Activated naive CD4-positive, alpha-beta T cell treated with anti-CD3 and anti-CD28 coated beads for 36 hours (primary cell): ENCODE measurements at regions not wholly inside any gene's neighbourhood (a gene's known extent, or its start where the extent isn't known, plus 50 kb on each side); places are given as distances from the start of the nearest gene placed in this dataset.

Experiments used
- CTCF ChIA-PET: fragments of 350-600 bp; sonication (Branson Sonifier 250); formaldehyde crosslinking; loops from one replicate; lab custom pipeline; 2021; ENCODE audit warnings: antibody characterized with exemption; lab: Charles Lee
- DNase-seq: peaks from one replicate; pipeline ENCODE4 v3.0.0-alpha.2; 2020
- H3K27ac Mint-ChIP-seq: one replicate; pipeline ENCODE4 v1.8.0; 2021; ENCODE audit warnings: mild to moderate bottlenecking, mixed read lengths
- H3K27me3 Mint-ChIP-seq: one replicate; pipeline ENCODE4 v1.8.0; 2021; ENCODE audit warnings: low read depth, mixed read lengths
- H3K36me3 Mint-ChIP-seq: one replicate; pipeline ENCODE4 v1.8.0; 2021; ENCODE audit warnings: low read depth, mixed read lengths
- H3K4me1 Mint-ChIP-seq: one replicate; pipeline ENCODE4 v1.8.0; 2021; ENCODE audit warnings: low read depth, mixed read lengths
- H3K4me3 Mint-ChIP-seq: one replicate; pipeline ENCODE4 v1.8.0; 2021; ENCODE audit warnings: mild to moderate bottlenecking, moderate library complexity, mixed read lengths
- H3K9me3 Mint-ChIP-seq: one replicate; pipeline ENCODE4 v1.8.0; 2021; ENCODE audit warnings: mixed read lengths
- intact Hi-C: fragments of 100-400 bp; cut with micrococcal nuclease; formaldehyde crosslinking; loops from one replicate; pipeline ENCODE4 v1.15.1; 2023

DNA sequence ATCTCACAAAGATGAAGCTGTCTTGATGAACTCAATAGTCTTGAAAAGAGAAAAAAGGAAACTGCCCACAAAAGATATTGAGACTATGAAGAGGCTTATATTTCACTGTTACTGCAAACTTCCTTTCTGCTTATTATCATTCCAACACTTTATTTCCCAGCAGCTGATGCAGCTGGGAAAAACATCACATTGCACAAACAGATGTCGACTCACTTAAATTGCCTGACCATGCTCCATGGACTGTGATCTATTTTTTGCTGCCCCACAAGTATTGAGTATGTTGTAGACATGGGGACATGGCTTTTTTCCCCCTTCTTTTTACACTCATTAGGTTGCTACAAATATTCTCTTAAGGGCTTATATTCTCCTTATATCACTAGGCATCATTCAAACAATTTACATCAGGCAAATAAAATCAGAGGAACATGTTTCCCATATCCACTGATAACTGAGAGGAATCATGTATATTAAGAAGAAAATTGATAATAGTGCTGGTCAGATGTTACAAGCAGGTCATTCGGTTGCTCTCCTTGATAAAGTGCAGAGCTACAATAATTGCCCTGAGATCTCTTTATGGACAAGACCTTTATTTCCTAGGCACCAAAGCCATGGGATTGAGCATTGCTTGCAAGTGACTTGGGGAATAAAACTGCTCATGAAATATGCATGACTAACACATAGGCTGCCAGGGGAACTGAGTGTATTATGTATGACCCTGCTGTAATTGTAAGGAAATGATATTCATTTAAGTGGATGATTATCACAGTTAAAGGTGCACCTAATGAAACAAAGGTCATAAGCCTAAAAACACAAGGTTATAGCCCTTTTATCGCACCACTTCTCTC lies 509.9 kb downstream of the ZNF608 start:
- intact Hi-C loops, result no loop called here
- Mint-ChIP-seq H3K36me3 (no peaks in the 10 kb centered on the region), H3K27ac (no peak overlapping the region), H3K9me3 (no peaks in the 10 kb centered on the region), H3K4me1 (no peaks in the 10 kb centered on the region), H3K4me3 (no peak overlapping the region), H3K27me3 (no peaks in the 10 kb centered on the region)
- CTCF ChIA-PET, result no interaction called here
- no peak for DNase-seq

DNA sequence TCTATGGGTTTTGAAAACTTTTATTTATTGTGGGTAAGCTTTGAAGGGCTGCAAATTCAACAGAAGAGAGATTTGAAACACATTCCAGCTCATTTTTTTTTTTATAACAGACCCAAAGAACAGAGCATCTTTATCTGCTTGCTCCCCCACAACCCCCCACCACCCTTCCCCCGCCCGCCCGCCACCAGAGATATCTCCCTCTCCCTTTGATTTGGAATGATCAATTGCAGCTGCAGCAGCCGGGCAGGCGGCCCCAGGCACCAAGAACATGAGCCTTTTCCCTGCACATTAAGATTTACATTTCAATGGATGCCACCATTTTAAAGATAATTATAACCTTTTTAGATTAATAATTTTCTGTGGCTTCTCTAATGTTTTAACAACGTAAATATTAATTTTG lies 510.9 kb downstream of the ZNF608 start:
- Mint-ChIP-seq H3K4me3 (no peak overlapping the region), H3K4me1 (no peaks in the 10 kb centered on the region), H3K9me3 (no peaks in the 10 kb centered on the region), H3K36me3 (no peaks in the 10 kb centered on the region), H3K27ac (no peak overlapping the region), H3K27me3 (no peaks in the 10 kb centered on the region)
- no peak for DNase-seq
- intact Hi-C loops, result no loop called here
- CTCF ChIA-PET, result no interaction called here

DNA sequence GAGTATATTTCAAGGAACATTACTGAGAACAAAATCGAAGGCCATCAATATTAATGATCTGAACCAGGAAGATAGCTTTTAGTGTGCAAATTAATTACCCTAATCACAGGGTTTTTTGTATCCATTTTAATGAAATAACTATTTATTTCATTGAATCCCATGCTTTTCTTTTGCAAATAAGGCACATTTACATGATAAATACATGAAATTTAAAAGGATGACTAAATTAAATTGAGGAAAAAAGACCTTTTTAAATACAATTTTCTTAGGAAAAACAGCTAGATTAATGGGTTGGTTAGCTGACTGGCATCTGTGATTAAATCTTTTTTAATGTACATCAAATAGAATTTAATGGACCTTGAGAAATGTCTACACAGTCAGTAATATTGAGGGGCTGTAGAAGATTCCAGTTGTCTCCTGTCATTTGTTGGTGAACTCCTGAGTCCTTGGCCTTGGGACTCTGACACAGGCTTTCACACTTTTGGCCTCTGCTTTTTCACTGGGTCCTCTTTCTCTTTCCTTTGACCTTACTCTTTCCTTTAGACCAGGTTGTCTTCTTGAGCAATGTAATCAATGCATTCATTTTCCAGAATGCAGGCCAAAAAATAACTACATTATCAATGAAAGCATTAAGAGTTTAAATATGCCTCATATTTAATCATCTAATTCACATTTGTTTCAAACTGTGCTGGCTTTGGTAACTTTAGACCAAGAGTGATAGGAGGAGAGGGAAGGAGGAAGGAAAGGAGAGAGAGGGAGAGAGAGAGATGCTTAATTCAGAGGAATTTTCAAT lies 511.5 kb downstream of the ZNF608 start:
- Mint-ChIP-seq H3K4me1 (no peaks in the 10 kb centered on the region), H3K27me3 (no peaks in the 10 kb centered on the region), H3K27ac (no peak overlapping the region), H3K36me3 (no peaks in the 10 kb centered on the region), H3K9me3 (no peaks in the 10 kb centered on the region), H3K4me3 (no peak overlapping the region)
- CTCF ChIA-PET, result no interaction called here
- intact Hi-C loops, result no loop called here
- no peak for DNase-seq

DNA sequence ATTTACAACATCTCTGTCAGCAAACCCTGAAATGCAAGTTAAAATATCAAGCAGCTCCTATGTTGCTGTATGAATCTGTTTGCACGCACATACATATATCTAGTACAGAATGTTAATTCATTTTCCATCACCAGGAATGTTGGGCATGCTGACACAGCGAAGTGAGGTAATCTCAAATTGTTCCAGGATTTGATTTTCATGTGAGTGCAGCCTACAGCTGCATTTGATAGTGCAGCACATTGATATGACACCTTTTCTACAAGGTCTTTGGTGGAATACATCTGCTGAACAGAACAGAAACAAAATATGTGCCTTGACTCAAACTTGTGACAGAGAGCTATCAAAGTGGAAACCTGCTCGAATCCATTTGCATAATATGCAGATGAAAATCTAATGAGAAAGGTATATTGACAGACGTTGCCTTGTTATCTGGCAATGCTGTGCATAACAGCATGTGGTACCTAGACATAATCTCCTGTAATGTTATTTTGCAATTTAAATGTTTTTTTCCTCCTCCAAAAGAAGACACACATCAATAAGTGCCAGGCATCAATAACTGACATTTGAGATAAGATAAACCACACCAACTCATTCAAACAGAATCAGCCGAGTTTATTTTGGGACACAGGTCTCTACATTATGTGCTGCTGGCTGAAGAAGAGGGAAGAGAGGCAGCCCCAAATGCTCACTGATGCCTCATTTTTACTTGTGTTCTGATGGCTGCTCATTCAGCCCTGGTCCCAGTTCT lies 512.2 kb downstream of the ZNF608 start:
- Mint-ChIP-seq H3K9me3 (no peaks in the 10 kb centered on the region), H3K27ac (no peak overlapping the region), H3K4me3 (no peak overlapping the region), H3K4me1 (no peaks in the 10 kb centered on the region), H3K36me3 (no peaks in the 10 kb centered on the region), H3K27me3 (no peaks in the 10 kb centered on the region)
- CTCF ChIA-PET, result no interaction called here
- intact Hi-C loops, result no loop called here
- DNase-seq, result no peak

DNA sequence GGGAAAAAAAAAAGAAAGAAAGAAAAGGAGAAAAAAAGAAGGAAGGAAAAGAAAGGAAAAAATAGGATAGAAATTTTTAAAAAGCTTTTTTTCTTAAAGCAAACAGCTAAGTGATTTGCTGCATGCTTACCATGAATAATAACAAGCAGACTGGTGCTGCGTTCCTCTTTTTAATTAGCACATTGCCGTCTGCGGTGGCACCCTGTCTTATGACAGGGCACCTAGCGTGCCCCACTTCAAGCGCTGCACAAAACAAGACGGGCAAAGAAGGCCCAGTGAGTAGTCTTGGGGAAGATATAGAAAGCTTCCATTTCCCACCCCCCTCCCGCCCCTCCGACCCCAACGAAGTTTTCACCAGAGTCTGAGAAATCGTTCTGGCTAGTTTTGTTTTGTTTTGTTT lies 513.9 kb downstream of the ZNF608 start:
- H3K4me1 Mint-ChIP-seq, result no peaks in the 10 kb centered on the region
- H3K27ac Mint-ChIP-seq, result no peak overlapping the region
- CTCF ChIA-PET, result no interaction called here
- no peaks in the 10 kb centered on the region for H3K27me3 Mint-ChIP-seq
- H3K9me3 Mint-ChIP-seq, result no peaks in the 10 kb centered on the region
- intact Hi-C loops, result no loop called here
- no peaks in the 10 kb centered on the region for H3K36me3 Mint-ChIP-seq
- DNase-seq, result no peak
- H3K4me3 Mint-ChIP-seq, result no peak overlapping the region

DNA sequence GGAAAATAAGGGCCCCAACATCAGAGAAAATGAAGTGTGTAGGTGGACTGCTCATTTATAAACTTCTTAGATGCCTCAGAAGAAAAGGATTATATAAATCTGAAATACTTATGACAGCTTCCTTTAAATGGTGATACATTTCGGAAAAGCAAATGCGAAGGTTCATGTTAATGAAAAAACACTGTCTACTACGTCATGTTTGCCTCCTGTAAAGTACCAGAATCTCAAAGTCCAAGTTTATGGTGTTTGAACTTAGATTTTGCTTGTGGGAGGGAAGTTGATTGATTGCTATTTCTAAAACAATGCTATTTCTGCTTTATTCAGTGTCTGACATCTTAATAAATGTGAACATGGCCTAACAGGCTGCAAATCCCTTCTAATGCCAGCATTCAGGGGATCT lies 514.6 kb downstream of the ZNF608 start:
- intact Hi-C loops, result no loop called here
- no peaks in the 10 kb centered on the region for H3K4me1 Mint-ChIP-seq
- no peak overlapping the region for H3K4me3 Mint-ChIP-seq
- no peak for DNase-seq
- H3K9me3 Mint-ChIP-seq, result no peaks in the 10 kb centered on the region
- no peaks in the 10 kb centered on the region for H3K36me3 Mint-ChIP-seq
- CTCF ChIA-PET, result no interaction called here
- H3K27me3 Mint-ChIP-seq, result no peaks in the 10 kb centered on the region
- no peak overlapping the region for H3K27ac Mint-ChIP-seq

DNA sequence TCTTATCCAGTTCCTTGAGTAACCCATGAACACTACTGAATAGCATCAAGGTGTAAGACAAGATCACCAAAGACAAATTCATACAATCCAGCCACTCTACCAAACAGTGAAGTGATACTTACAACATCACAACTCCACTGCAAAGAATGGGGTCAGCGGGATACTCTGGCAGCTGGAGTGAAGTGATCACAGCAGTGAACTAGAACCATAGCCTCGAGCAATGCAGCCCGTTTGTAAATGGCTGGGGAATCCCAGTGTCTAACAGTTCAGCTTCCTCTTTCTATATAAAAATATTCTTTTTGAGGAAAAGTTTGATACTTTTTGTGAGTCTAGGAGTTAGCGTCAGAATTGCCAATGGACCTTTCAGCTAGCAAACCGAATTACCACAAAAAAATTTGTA lies 515.2 kb downstream of the ZNF608 start:
- Mint-ChIP-seq H3K4me1 (no peaks in the 10 kb centered on the region), H3K9me3 (no peaks in the 10 kb centered on the region), H3K36me3 (no peaks in the 10 kb centered on the region), H3K27ac (no peak overlapping the region), H3K4me3 (no peak overlapping the region), H3K27me3 (no peaks in the 10 kb centered on the region)
- intact Hi-C loops, result no loop called here
- DNase-seq, result no peak
- CTCF ChIA-PET, result no interaction called here

DNA sequence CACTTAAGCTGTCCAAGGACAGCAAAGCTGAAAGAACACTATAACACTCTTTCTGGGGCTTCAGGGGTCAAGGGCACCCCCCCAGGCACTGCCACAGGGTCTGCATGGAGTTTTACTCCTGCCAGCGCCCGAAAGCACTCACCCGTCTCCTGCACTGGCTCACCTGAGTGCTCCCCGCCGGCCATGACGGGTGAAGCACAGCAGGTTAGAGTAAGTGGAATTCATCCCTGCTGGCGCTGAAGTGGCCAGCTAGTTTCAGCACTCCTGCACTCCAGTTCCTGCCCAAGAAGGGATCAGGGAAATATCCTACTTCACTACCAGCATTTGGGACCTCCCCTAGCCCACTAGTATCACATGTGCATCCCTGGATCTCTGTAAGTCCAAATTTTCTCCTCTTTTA lies 516.0 kb downstream of the ZNF608 start:
- Mint-ChIP-seq H3K9me3 (no peaks in the 10 kb centered on the region), H3K36me3 (no peaks in the 10 kb centered on the region), H3K27ac (no peak overlapping the region), H3K27me3 (no peaks in the 10 kb centered on the region), H3K4me3 (no peak overlapping the region), H3K4me1 (no peaks in the 10 kb centered on the region)
- DNase-seq, result no peak
- intact Hi-C loops, result no loop called here
- CTCF ChIA-PET, result no interaction called here

DNA sequence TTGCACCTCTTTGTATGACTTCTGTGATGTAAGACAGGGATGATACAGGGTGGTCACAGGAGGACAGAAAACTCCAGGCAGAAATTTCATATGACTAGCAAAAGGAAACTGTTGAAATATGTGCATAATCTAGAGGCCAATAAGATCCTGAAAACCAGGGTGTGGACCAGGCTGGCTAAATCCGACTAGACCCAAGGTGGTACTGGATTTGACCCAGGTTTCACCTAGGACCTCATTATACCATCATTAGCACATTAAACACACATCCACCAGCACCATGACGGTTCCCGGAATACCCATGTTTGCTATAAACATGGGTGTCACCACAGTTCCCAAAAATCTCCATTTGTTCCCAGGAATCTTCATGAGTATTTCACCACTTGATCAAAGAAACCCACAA lies 517.1 kb downstream of the ZNF608 start:
- no peak for DNase-seq
- intact Hi-C loops, result no loop called here
- no peaks in the 10 kb centered on the region for H3K9me3 Mint-ChIP-seq
- CTCF ChIA-PET, result no interaction called here
- H3K36me3 Mint-ChIP-seq, result no peaks in the 10 kb centered on the region
- no peak overlapping the region for H3K4me3 Mint-ChIP-seq
- no peaks in the 10 kb centered on the region for H3K4me1 Mint-ChIP-seq
- no peaks in the 10 kb centered on the region for H3K27me3 Mint-ChIP-seq
- H3K27ac Mint-ChIP-seq, result no peak overlapping the region

DNA sequence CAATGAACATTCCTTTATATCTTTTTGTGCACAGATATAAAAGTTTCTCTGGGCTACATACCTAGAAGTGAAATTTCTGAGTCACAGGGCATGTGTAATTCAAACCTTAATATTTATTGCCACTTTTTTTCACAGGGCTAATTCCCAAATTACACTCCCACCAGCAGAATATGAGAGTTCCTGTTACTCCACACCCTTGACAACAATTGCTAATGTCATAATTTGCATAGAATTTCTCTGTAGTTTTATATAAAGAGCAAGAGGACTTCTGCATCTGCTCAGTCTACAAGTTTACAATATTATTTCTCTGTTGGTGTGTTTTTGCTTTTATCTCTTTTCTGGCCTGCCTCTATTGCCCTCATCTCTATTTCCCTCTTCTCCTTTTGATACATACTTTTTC lies 518.5 kb downstream of the ZNF608 start:
- Mint-ChIP-seq H3K9me3 (no peaks in the 10 kb centered on the region), H3K4me3 (no peak overlapping the region), H3K27ac (no peak overlapping the region), H3K27me3 (no peaks in the 10 kb centered on the region), H3K4me1 (no peaks in the 10 kb centered on the region), H3K36me3 (no peaks in the 10 kb centered on the region)
- CTCF ChIA-PET, result no interaction called here
- intact Hi-C loops, result no loop called here
- DNase-seq, result no peak

DNA sequence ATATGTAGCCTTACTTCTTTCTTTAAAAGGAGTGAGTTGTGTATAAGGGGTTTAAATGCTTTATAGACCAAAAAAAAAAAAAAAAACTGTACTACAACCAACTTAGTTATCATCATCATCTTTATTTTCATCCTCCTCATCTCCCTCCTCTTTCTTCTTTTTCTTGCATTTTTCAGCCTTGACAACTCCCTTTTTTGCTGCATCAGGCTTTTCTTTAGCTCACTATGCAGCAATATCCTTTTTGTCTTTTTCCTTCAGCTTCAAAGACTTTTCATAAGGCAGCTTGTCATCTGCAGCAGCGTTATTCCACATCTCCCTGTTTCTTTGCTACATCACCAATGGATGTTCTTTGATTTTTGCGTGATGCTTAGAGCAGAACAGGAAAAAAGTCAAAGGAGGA lies 526.0 kb downstream of the ZNF608 start:
- Mint-ChIP-seq H3K36me3 (no peaks in the 10 kb centered on the region), H3K4me3 (no peak overlapping the region), H3K4me1 (no peaks in the 10 kb centered on the region), H3K27me3 (no peaks in the 10 kb centered on the region), H3K27ac (no peak overlapping the region), H3K9me3 (peaks cover 1% of the 10 kb centered on the region)
- intact Hi-C loops, result no loop called here
- no peak for DNase-seq
- CTCF ChIA-PET, result no interaction called here

DNA sequence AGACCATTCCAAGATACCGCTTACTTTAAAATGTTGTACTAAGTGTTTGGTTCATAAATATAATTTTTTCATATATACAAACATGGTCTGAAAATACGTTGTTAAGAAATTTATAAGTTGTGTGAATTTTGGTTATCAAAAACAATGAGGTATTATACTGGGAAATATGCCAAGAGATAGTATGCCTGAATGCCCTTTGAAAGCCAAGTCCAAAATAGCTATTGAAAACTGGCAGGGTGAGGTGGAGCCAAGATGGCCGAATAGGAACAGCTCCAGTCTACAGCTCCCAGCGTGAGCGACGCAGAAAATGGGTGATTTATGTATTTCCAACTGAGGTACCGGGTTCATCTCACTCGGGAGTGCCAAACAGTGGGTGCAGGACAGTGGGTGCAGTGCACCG lies 533.5 kb downstream of the ZNF608 start:
- H3K36me3 Mint-ChIP-seq, result peaks cover 1% of the 10 kb centered on the region
- H3K4me1 Mint-ChIP-seq, result no peaks in the 10 kb centered on the region
- no peak overlapping the region for H3K4me3 Mint-ChIP-seq
- H3K27ac Mint-ChIP-seq, result no peak overlapping the region
- intact Hi-C loops, result no loop called here
- peaks cover 8% of the 10 kb centered on the region for H3K9me3 Mint-ChIP-seq
- no peak for DNase-seq
- no peaks in the 10 kb centered on the region for H3K27me3 Mint-ChIP-seq
- CTCF ChIA-PET, result no interaction called here
